ENCODE measurements at regions not wholly inside any gene's neighbourhood (a gene's known extent, or its start where the extent isn't known, plus 50 kb on each side); places are given as distances from the start of the nearest gene placed in this dataset.

- no peak for DNase-seq (ENCODE audit: low spot score)
Measured at GRCh38 chr4:157509341-157509740, 288.8 kb downstream of the GRIA2 start.

- DNase-seq (ENCODE audit: low spot score): no peak
Measured at GRCh38 chr4:157502656-157503055, 282.1 kb downstream of the GRIA2 start.

GRCh38 chr4:157459785-157460184, 239.3 kb downstream of the GRIA2 start:
- peak; percentile 14 for DNase-seq (ENCODE audit: low spot score)

- DNase-seq (ENCODE audit: low spot score): no peak
Measured at GRCh38 chr4:157447195-157447594, 226.7 kb downstream of the GRIA2 start.

- DNase-seq (ENCODE audit: low spot score): no peak
Measured at GRCh38 chr4:157444014-157444413, 223.5 kb downstream of the GRIA2 start.

- no peak for DNase-seq (ENCODE audit: low spot score)
Measured at GRCh38 chr4:157443537-157443936, 223.0 kb downstream of the GRIA2 start.

- no peak for DNase-seq (ENCODE audit: low spot score)
Measured at GRCh38 chr4:157425897-157426296, 205.4 kb downstream of the GRIA2 start.

- DNase-seq (ENCODE audit: low spot score): no peak
Measured at GRCh38 chr4:157423526-157424020, 203.0 kb downstream of the GRIA2 start.

- DNase-seq (ENCODE audit: low spot score): no peak
Measured at GRCh38 chr4:157421365-157421764, 200.8 kb downstream of the GRIA2 start.
